Spleen (tissue), 11 donors: ENCODE measurements at regions not wholly inside any gene's neighbourhood (a gene's known extent, or its start where the extent isn't known, plus 50 kb on each side); places are given as distances from the start of the nearest gene placed in this dataset.
"Not testable (repeated sequence)": the region's sequence is repeated elsewhere in the genome, so short reads cannot be mapped to it uniquely, and the experiment has no call there.

Experiments
- DNase-seq: peaks from one replicate; pipeline ENCODE4 v3.0.0-alpha.2; 2020
- H3K27ac ChIP-seq, 8 donors: fragments of 200-600 bp; sonication (generic) in 7 of 8; 1 replicate in 4 of 8; 2 replicates in 4 of 8; pipeline versions ENCODE4 v1.5.0 to v1.8.0; 2016 to 2021; ENCODE audit warnings: inconsistent platforms in 4 of 8, mild to moderate bottlenecking in 4 of 8, moderate library complexity in 1 of 8
- H3K27me3 ChIP-seq, 7 donors: fragments of 200-600 bp; sonication (generic) in 6 of 7; replicated peaks in 1 of 7; 1 replicate in 4 of 7; 2 replicates in 3 of 7; pipeline versions ENCODE4 v1.5.0 to v1.8.0; 2016 to 2021; ENCODE audit warnings: inconsistent platforms in 3 of 7, mild to moderate bottlenecking in 1 of 7
- H3K36me3 ChIP-seq, 6 donors: fragments of 200-600 bp; sonication (generic) in 5 of 6; 1 replicate in 4 of 6; 2 replicates in 2 of 6; pipeline versions ENCODE4 v1.5.0 to v1.8.0; 2016 to 2021; ENCODE audit warnings: inconsistent platforms in 2 of 6
- H3K4me1 ChIP-seq, 6 donors: fragments of 200-600 bp; sonication (generic) in 5 of 6; 1 replicate in 3 of 6; 2 replicates in 3 of 6; pipeline versions ENCODE4 v1.5.0 to v1.8.0; 2016 to 2021; ENCODE audit warnings: inconsistent platforms in 3 of 6
- H3K4me3 ChIP-seq, 8 donors: fragments of 200-600 bp; sonication (generic) in 7 of 8; 1 replicate in 4 of 8; 2 replicates in 4 of 8; pipeline versions ENCODE4 v1.5.0 to v1.8.0; 2016 to 2021; ENCODE audit warnings: inconsistent platforms in 4 of 8, mild to moderate bottlenecking in 4 of 8, moderate library complexity in 2 of 8
- H3K9me3 ChIP-seq, 8 donors: fragments of 200-600 bp; sonication (generic) in 7 of 8; 1 replicate in 4 of 8; 2 replicates in 4 of 8; pipeline versions ENCODE4 v1.5.0 to v1.8.0; 2016 to 2021; ENCODE audit warnings: inconsistent platforms in 4 of 8
- CTCF ChIP-seq, 11 experiments: fragments of 200-600 bp in 7 of 11; fragments of 450-650 bp in 4 of 11; sonication (generic) in 4 of 11; IDR thresholded peaks in 8 of 11; conservative IDR thresholded peaks in 3 of 11; 1 replicate in 7 of 11; 2 replicates in 4 of 11; pipeline versions ENCODE4 v1.4.0 to v1.8.0; 2016 to 2021; ENCODE audit warnings: antibody characterized with exemption in 11 of 11, inconsistent platforms in 4 of 11, mild to moderate bottlenecking in 1 of 11
- POLR2A ChIP-seq, 3 donors: fragments of 450-650 bp; IDR thresholded peaks; one replicate each; pipeline ENCODE4 v1.5.1; 2017; ENCODE audit warnings: antibody characterized with exemption in 3 of 3, mild to moderate bottlenecking in 1 of 3
- POLR2AphosphoS5 ChIP-seq, 3 donors: sonication (generic); formaldehyde crosslinking; IDR thresholded peaks; one replicate each; pipeline ENCODE4 v1.5.1; 2017; ENCODE audit warnings: antibody characterized with exemption in 3 of 3
- WGBS, 5 donors: extraction: QIAGEN DNeasy Blood & Tissue Kit in 3 of 5; methylation state at CpG; one replicate each; pipeline versions ENCODE4 v1.1.5 to v1.1.7; 2013 to 2018; 5-methylcytosine and 5-hydroxymethylcytosine counted together
- intact Hi-C: fragments of 100-400 bp; cut with DNase I; formaldehyde crosslinking; loops from one replicate; pipeline ENCODE4 v1.15.0; 2023; ENCODE audit warnings: low total_unique reads
- donor health status: healthy with polysubstance abuse.
- donor health status: DM: no; HTN: no; CAD: no; lungs with moderate emphysema.
- donor health status: DM: no; HTN: no; CAD: no.
- donor health status: Bipolar disorder and iron deficiency.
- donor health status: healthy.
- donor health status: DM: no; HTN: no; CAD: no.
- donor health status: DM: yes; HTN: yes; CAD: no.

GRCh38 chr6:26234421-26235301 lies 130.3 kb upstream of the BTN3A2 start:
- Histone ChIP-seq H3K36me3 (no peaks in the 10 kb centered on the region), H3K4me3 (peak overlapping the region; percentile 40 to 71 (median 50)), H3K27me3 (no peaks in the 10 kb centered on the region), H3K9me3 (peaks cover 0 to 8% (median 3%) of the 10 kb centered on the region in 8 donors), H3K27ac (peak overlapping the region; percentile 93 to 99 (median 96)), H3K4me1 (peaks cover 0 to 47% (median 33%) of the 10 kb centered on the region in 6 donors)
- DNase-seq, result peak; percentile 91
- 1 to 2% (median 1%) methylated on average over 36 of the region's 36 CpGs for WGBS, 5 donors
- intact Hi-C loops, result no loop called here
- TF ChIP-seq POLR2AphosphoS5 (IDR thresholded peaks at IDR 0.05) (peak; percentile 89 to 100 (median 97)), POLR2A (IDR thresholded peaks at IDR 0.05) (peak; percentile 98 to 99 (median 98)), CTCF (IDR thresholded peaks at IDR 0.05 in 8 of 11, conservative IDR thresholded peaks at IDR 0.05 in 3 of 11) (peak in 1 of 11 experiments; percentile 9)

- peak overlapping the region; percentile 93 to 99 (median 96) for H3K27ac ChIP-seq
- H3K4me1 ChIP-seq, result peaks cover 0 to 46% (median 35%) of the 10 kb centered on the region in 6 donors
- DNase-seq, result no peak
- intact Hi-C loops, result no loop called here
- H3K36me3 ChIP-seq, result no peaks in the 10 kb centered on the region
- peaks cover 0 to 11% (median 4%) of the 10 kb centered on the region in 8 donors for H3K9me3 ChIP-seq
- TF ChIP-seq CTCF (IDR thresholded peaks at IDR 0.05 in 8 of 11, conservative IDR thresholded peaks at IDR 0.05 in 3 of 11) (no peak), POLR2A (IDR thresholded peaks at IDR 0.05) (no peak), POLR2AphosphoS5 (IDR thresholded peaks at IDR 0.05) (no peak)
- H3K4me3 ChIP-seq, result peak overlapping the region in 5 of 8 donors; percentile 48 to 71 (median 54)
- H3K27me3 ChIP-seq, result no peaks in the 10 kb centered on the region
- WGBS, 5 donors, result 13 to 23% (median 19%) methylated on average over 3 of the region's 3 CpGs
These were observed 129.7 kb upstream of the BTN3A2 start for GRCh38 chr6:26235302-26235670.

- H3K27me3 ChIP-seq, intact Hi-C loops, H3K36me3 ChIP-seq, H3K4me3 ChIP-seq, DNase-seq: not testable (repeated sequence)
- Histone ChIP-seq H3K27ac (peak overlapping the region in 6 of 8 donors; percentile 95 to 97 (median 97)), H3K9me3 (peaks cover 0 to 11% (median 4%) of the 10 kb centered on the region in 8 donors), H3K4me1 (peaks cover 0 to 34% (median 15%) of the 10 kb centered on the region in 6 donors)
- WGBS, 5 donors, result 96 to 97% (median 97%) methylated on average over 18 of the region's 18 CpGs
These were observed 125.6 kb upstream of the BTN3A2 start for GRCh38 chr6:26239415-26239814.

GRCh38 chr6:26240157-26241032 lies 124.6 kb upstream of the BTN3A2 start:
- H3K27me3 ChIP-seq, result no peaks in the 10 kb centered on the region
- intact Hi-C loops, result no loop called here
- DNase-seq, result peak; percentile 91
- WGBS, 5 donors, result 0 to 1% (median 1%) methylated on average over 49 of the region's 49 CpGs
- H3K4me1 ChIP-seq, result peaks cover 0 to 24% (median 7%) of the 10 kb centered on the region in 6 donors
- H3K4me3 ChIP-seq, result peak overlapping the region; percentile 34 to 71 (median 46)
- H3K36me3 ChIP-seq, result no peaks in the 10 kb centered on the region
- peaks cover 0 to 11% (median 4%) of the 10 kb centered on the region in 8 donors for H3K9me3 ChIP-seq
- TF ChIP-seq CTCF (IDR thresholded peaks at IDR 0.05 in 8 of 11, conservative IDR thresholded peaks at IDR 0.05 in 3 of 11) (no peak), POLR2AphosphoS5 (IDR thresholded peaks at IDR 0.05) (peak; percentile 99), POLR2A (IDR thresholded peaks at IDR 0.05) (peak; percentile 76 to 96 (median 84))
- H3K27ac ChIP-seq, result peak overlapping the region; percentile 95 to 98 (median 97)
